T-helper 1 cell treated with Interleukin-12 subunit alpha and Interleukin-12 subunit beta and Interleukin-4 antibody, amounts not matched to agents 30 μg/mL and 1 μg/mL, for 36 hours (primary cell): ENCODE measurements at regions not wholly inside any gene's neighbourhood (a gene's known extent, or its start where the extent isn't known, plus 50 kb on each side); places are given as distances from the start of the nearest gene placed in this dataset.

Experiments used
- H3K27ac Mint-ChIP-seq: one replicate; pipeline ENCODE4 v1.8.0; 2021; ENCODE audit warnings: mild to moderate bottlenecking, mixed read lengths
- H3K27me3 Mint-ChIP-seq: one replicate; pipeline ENCODE4 v1.8.0; 2021; ENCODE audit warnings: low read depth, mixed read lengths
- H3K36me3 Mint-ChIP-seq: one replicate; pipeline ENCODE4 v1.8.0; 2021; ENCODE audit warnings: low read depth, mixed read lengths
- H3K4me1 Mint-ChIP-seq: one replicate; pipeline ENCODE4 v1.8.0; 2021; ENCODE audit warnings: low read depth, mixed read lengths
- H3K4me3 Mint-ChIP-seq: one replicate; pipeline ENCODE4 v1.8.0; 2021; ENCODE audit warnings: mild to moderate bottlenecking, moderate library complexity, mixed read lengths
- H3K9me3 Mint-ChIP-seq: one replicate; pipeline ENCODE4 v1.8.0; 2021; ENCODE audit warnings: mixed read lengths

GRCh38 chr3:117752984-117753717 is 1043.6 kb downstream of the TUSC7 start:
- H3K36me3 Mint-ChIP-seq, result no peaks in the 10 kb centered on the region
- no peaks in the 10 kb centered on the region for H3K4me1 Mint-ChIP-seq
- H3K9me3 Mint-ChIP-seq, result no peaks in the 10 kb centered on the region
- no peak overlapping the region for H3K27ac Mint-ChIP-seq
- no peak overlapping the region for H3K4me3 Mint-ChIP-seq
- no peaks in the 10 kb centered on the region for H3K27me3 Mint-ChIP-seq

- Mint-ChIP-seq H3K27ac (no peak overlapping the region), H3K36me3 (no peaks in the 10 kb centered on the region), H3K4me3 (no peak overlapping the region), H3K4me1 (no peaks in the 10 kb centered on the region), H3K27me3 (no peaks in the 10 kb centered on the region), H3K9me3 (no peaks in the 10 kb centered on the region)
Observed at GRCh38 chr3:117754058-117754457, 1044.5 kb downstream of the TUSC7 start.

- H3K27ac Mint-ChIP-seq, result no peak overlapping the region
Observed at GRCh38 chr3:117754841-117755240, 1045.3 kb downstream of the TUSC7 start.

DNA sequence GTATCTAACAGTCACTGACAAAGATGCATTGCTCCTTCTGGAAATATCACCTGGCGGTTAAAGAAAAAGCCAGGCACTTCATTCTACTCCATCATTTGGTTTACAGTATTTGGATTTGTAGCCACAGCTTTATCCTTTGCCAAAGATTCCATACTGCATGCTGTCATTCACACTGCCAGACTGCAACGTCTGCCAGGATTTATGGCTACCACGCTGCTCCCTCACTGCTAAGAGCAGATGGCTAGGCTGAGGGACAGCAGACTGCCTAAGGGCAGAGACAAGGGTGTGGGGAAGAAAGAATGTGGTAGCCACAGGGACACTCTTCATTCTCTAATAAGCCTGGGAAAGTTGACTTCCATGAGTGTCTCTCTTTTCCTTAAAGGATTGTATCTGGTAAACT is 1047.0 kb downstream of the TUSC7 start:
- Mint-ChIP-seq H3K4me3 (no peak overlapping the region), H3K9me3 (no peaks in the 10 kb centered on the region), H3K36me3 (no peaks in the 10 kb centered on the region), H3K27ac (no peak overlapping the region), H3K27me3 (no peaks in the 10 kb centered on the region), H3K4me1 (no peaks in the 10 kb centered on the region)

More at GRCh38 chr3:117754841-117755240, 1045.3 kb downstream of the TUSC7 start:
- Mint-ChIP-seq H3K4me3 (no peak overlapping the region), H3K36me3 (no peaks in the 10 kb centered on the region), H3K9me3 (no peaks in the 10 kb centered on the region), H3K4me1 (no peaks in the 10 kb centered on the region), H3K27me3 (no peaks in the 10 kb centered on the region)

- Mint-ChIP-seq H3K4me3 (no peak overlapping the region), H3K27ac (no peak overlapping the region), H3K4me1 (no peaks in the 10 kb centered on the region), H3K27me3 (no peaks in the 10 kb centered on the region), H3K9me3 (no peaks in the 10 kb centered on the region), H3K36me3 (no peaks in the 10 kb centered on the region)
Observed at GRCh38 chr3:117761703-117762620, 1052.4 kb downstream of the TUSC7 start.

DNA sequence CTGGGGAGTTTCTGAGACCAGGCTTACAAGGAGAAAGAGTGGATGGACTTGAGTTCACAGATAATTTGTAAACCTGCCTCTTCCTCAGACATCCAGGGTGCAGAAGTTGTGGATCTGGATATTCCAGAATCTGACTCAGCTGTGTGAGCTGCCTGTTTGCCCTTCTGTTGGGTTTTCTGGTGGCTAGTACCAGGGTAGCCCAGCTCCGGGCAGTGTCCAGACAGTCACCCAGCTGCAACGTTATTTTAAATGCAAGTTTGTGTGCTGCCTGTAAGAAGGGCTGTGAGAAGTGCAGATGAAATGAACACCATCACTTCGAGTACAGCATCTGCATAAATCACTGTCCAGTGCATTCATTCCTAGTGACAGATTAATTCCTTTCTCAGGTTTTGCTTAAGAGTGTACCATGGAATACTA is 1053.0 kb downstream of the TUSC7 start:
- Mint-ChIP-seq H3K4me3 (no peak overlapping the region), H3K4me1 (no peaks in the 10 kb centered on the region), H3K27me3 (no peaks in the 10 kb centered on the region), H3K27ac (no peak overlapping the region), H3K9me3 (no peaks in the 10 kb centered on the region), H3K36me3 (no peaks in the 10 kb centered on the region)

GRCh38 chr3:117763561-117763960 is 1054.0 kb downstream of the TUSC7 start:
- no peaks in the 10 kb centered on the region for H3K4me1 Mint-ChIP-seq
- no peak overlapping the region for H3K27ac Mint-ChIP-seq
- no peak overlapping the region for H3K4me3 Mint-ChIP-seq
- H3K9me3 Mint-ChIP-seq, result no peaks in the 10 kb centered on the region
- no peaks in the 10 kb centered on the region for H3K36me3 Mint-ChIP-seq
- no peaks in the 10 kb centered on the region for H3K27me3 Mint-ChIP-seq

GRCh38 chr3:117768581-117768980 is 1059.0 kb downstream of the TUSC7 start:
- Mint-ChIP-seq H3K9me3 (no peaks in the 10 kb centered on the region), H3K36me3 (no peaks in the 10 kb centered on the region), H3K4me3 (no peak overlapping the region), H3K4me1 (no peaks in the 10 kb centered on the region), H3K27ac (no peak overlapping the region), H3K27me3 (no peaks in the 10 kb centered on the region)

GRCh38 chr3:117774130-117774529 is 1064.6 kb downstream of the TUSC7 start:
- H3K27me3 Mint-ChIP-seq, result no peaks in the 10 kb centered on the region

GRCh38 chr3:117786349-117786748 is 1076.8 kb downstream of the TUSC7 start:
- Mint-ChIP-seq H3K4me3 (no peak overlapping the region), H3K36me3 (no peaks in the 10 kb centered on the region), H3K4me1 (no peaks in the 10 kb centered on the region)

More at GRCh38 chr3:117774130-117774529, 1064.6 kb downstream of the TUSC7 start:
- Mint-ChIP-seq H3K27ac (no peak overlapping the region), H3K4me3 (no peak overlapping the region), H3K36me3 (no peaks in the 10 kb centered on the region), H3K4me1 (no peaks in the 10 kb centered on the region), H3K9me3 (peaks cover 7% of the 10 kb centered on the region)

GRCh38 chr3:117788061-117788460 is 1078.5 kb downstream of the TUSC7 start:
- H3K4me3 Mint-ChIP-seq, result no peak overlapping the region
- H3K9me3 Mint-ChIP-seq, result no peaks in the 10 kb centered on the region
- no peaks in the 10 kb centered on the region for H3K4me1 Mint-ChIP-seq

More at GRCh38 chr3:117786349-117786748, 1076.8 kb downstream of the TUSC7 start:
- Mint-ChIP-seq H3K27ac (no peak overlapping the region), H3K27me3 (no peaks in the 10 kb centered on the region), H3K9me3 (no peaks in the 10 kb centered on the region)

DNA sequence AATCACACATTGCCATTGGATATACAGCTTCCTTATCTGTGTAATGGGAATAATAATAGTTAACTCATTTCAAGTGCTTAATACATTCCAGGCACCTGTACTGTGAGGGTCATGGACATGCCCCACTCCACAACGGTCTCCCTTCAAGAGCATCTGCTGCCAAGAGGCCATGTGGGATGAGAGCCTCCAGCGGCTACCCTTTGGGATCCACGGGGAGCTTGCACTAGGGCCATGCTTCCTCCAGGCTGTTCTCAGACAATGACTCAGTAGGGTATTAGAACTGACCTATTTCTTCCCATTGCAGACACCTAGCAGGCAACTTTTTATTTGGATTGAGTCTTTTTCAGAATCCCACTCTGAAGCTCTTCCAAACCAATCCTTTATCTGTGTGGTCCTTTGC is 1078.9 kb downstream of the TUSC7 start:
- Mint-ChIP-seq H3K36me3 (no peaks in the 10 kb centered on the region), H3K9me3 (no peaks in the 10 kb centered on the region), H3K4me1 (no peaks in the 10 kb centered on the region), H3K4me3 (no peak overlapping the region), H3K27ac (no peak overlapping the region), H3K27me3 (no peaks in the 10 kb centered on the region)

More at GRCh38 chr3:117788061-117788460, 1078.5 kb downstream of the TUSC7 start:
- Mint-ChIP-seq H3K27me3 (no peaks in the 10 kb centered on the region), H3K27ac (no peak overlapping the region), H3K36me3 (no peaks in the 10 kb centered on the region)

GRCh38 chr3:117790235-117790987 is 1080.8 kb downstream of the TUSC7 start:
- H3K4me1 Mint-ChIP-seq, result no peaks in the 10 kb centered on the region
- H3K27me3 Mint-ChIP-seq, result no peaks in the 10 kb centered on the region
- no peaks in the 10 kb centered on the region for H3K36me3 Mint-ChIP-seq
- no peak overlapping the region for H3K4me3 Mint-ChIP-seq
- H3K27ac Mint-ChIP-seq, result no peak overlapping the region
- H3K9me3 Mint-ChIP-seq, result no peaks in the 10 kb centered on the region

GRCh38 chr3:117793622-117794265 is 1084.2 kb downstream of the TUSC7 start:
- no peak overlapping the region for H3K4me3 Mint-ChIP-seq
- no peaks in the 10 kb centered on the region for H3K4me1 Mint-ChIP-seq
- H3K9me3 Mint-ChIP-seq, result no peaks in the 10 kb centered on the region
- H3K36me3 Mint-ChIP-seq, result no peaks in the 10 kb centered on the region
- H3K27me3 Mint-ChIP-seq, result no peaks in the 10 kb centered on the region
- H3K27ac Mint-ChIP-seq, result no peak overlapping the region
